Large intestine (tissue), 3 donors: ENCODE measurements at regions not wholly inside any gene's neighbourhood (a gene's known extent, or its start where the extent isn't known, plus 50 kb on each side); places are given as distances from the start of the nearest gene placed in this dataset.

ENCODE experiments used
- DNase-seq, 2 donors: peaks; one replicate each; pipeline versions ENCODE4 v3.0.0 to v3.0.0-alpha.2; 2013
- H3K27ac ChIP-seq: one replicate; pipeline ENCODE4 v1.5.1; 2013; ENCODE audit warnings: low read length
- H3K27me3 ChIP-seq: 2 replicates; pipeline ENCODE4 v1.6.1; 2013; ENCODE audit warnings: low read length; ENCODE audit not compliant: control insufficient read depth, insufficient read depth
- H3K36me3 ChIP-seq: 2 replicates; pipeline ENCODE4 v1.6.1; 2013; ENCODE audit warnings: low read length; ENCODE audit not compliant: control insufficient read depth, insufficient read depth
- H3K4me1 ChIP-seq: one replicate; pipeline ENCODE4 v1.6.1; 2013; ENCODE audit warnings: low read length; ENCODE audit not compliant: control insufficient read depth, insufficient read depth
- H3K4me3 ChIP-seq: one replicate; pipeline ENCODE4 v1.5.1; 2013; ENCODE audit warnings: low read length
- H3K9me3 ChIP-seq: one replicate; pipeline ENCODE4 v1.6.1; 2013; ENCODE audit warnings: mild to moderate bottlenecking, low read depth, low read length, moderate library complexity; ENCODE audit not compliant: control insufficient read depth
- WGBS: methylation state at CpG from one replicate; pipeline ENCODE4 v1.1.5; 2013; ENCODE audit warnings: low lambda C conversion rate; ENCODE audit not compliant: insufficient coverage; 5-methylcytosine and 5-hydroxymethylcytosine counted together

GRCh38 chr20:7722564-7722963, 217.7 kb downstream of the HAO1 start:
- H3K4me1 ChIP-seq: no peaks in the 10 kb centered on the region
- no peaks in the 10 kb centered on the region for H3K36me3 ChIP-seq
- 100% methylated on average over 1 of the region's 5 CpGs for WGBS
- no peak overlapping the region for H3K27ac ChIP-seq
- no peaks in the 10 kb centered on the region for H3K9me3 ChIP-seq
- H3K27me3 ChIP-seq: no peaks in the 10 kb centered on the region
- no peak for DNase-seq
- no peak overlapping the region for H3K4me3 ChIP-seq

DNA sequence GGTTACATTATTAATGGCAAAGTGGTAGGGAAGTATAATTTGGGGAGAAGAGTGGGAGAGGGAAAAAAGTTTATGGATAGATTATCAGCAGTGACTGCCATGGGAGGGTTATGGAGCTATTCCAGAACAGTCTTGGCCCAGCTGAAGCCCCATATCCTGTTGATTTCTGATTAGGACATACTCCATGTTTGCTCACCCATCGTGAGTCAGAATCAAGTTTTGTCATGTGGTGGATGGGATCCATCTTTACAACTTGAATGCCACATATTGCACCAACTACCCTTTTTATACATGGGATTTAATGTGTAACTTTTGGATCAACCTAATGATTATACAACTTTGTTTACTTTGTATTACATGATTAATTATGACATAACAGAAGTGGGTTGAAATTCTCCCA, 217.0 kb downstream of the HAO1 start:
- no peaks in the 10 kb centered on the region for H3K9me3 ChIP-seq
- no CpG with 5 or more reads among the region's 1 CpG for WGBS
- DNase-seq: no peak

GRCh38 chr20:7728338-7728737, 211.9 kb downstream of the HAO1 start:
- no peak overlapping the region for H3K27ac ChIP-seq
- no peak for DNase-seq
- H3K27me3 ChIP-seq: no peaks in the 10 kb centered on the region
- no peaks in the 10 kb centered on the region for H3K4me1 ChIP-seq
- no peaks in the 10 kb centered on the region for H3K9me3 ChIP-seq
- H3K36me3 ChIP-seq: no peaks in the 10 kb centered on the region
- H3K4me3 ChIP-seq: no peak overlapping the region

More for the DNA sequence above, 217.0 kb downstream of the HAO1 start:
- Histone ChIP-seq H3K36me3 (no peaks in the 10 kb centered on the region), H3K4me1 (no peaks in the 10 kb centered on the region), H3K27ac (no peak overlapping the region), H3K4me3 (no peak overlapping the region), H3K27me3 (no peaks in the 10 kb centered on the region)

- WGBS: 100% methylated on average over 1 of the region's 1 CpG
- Histone ChIP-seq H3K4me3 (no peak overlapping the region), H3K27ac (no peak overlapping the region), H3K4me1 (no peaks in the 10 kb centered on the region), H3K36me3 (no peaks in the 10 kb centered on the region), H3K27me3 (no peaks in the 10 kb centered on the region), H3K9me3 (no peaks in the 10 kb centered on the region)
- no peak for DNase-seq
Measured at GRCh38 chr20:7734216-7734615, 206.0 kb downstream of the HAO1 start.

- Histone ChIP-seq H3K4me1 (no peaks in the 10 kb centered on the region), H3K9me3 (no peaks in the 10 kb centered on the region), H3K27ac (no peak overlapping the region), H3K27me3 (no peaks in the 10 kb centered on the region), H3K36me3 (no peaks in the 10 kb centered on the region), H3K4me3 (no peak overlapping the region)
- DNase-seq: no peak
- 86% methylated on average over 1 of the region's 1 CpG for WGBS
Measured at GRCh38 chr20:7736336-7736735, 203.9 kb downstream of the HAO1 start.

DNA sequence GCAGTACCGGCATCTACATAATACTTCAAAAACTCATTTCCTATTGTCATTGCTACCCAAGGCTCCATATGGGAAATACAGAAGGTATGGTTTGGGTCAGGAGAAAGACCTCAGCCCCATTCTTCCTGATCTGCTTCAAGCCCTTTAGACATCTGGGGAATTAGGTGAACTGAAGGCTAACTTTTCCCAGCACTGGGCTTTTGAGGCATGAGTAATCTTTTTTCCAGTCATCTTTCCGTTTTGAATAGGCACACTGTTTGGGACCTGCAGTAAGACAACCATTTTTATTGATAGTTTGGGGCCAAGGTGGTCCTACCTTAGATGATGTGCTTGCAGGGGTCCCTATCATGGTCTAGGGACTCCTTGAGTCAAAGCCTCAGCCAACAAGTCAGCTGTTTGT, 198.4 kb downstream of the HAO1 start:
- Histone ChIP-seq H3K4me3 (no peak overlapping the region), H3K4me1 (no peaks in the 10 kb centered on the region), H3K27me3 (no peaks in the 10 kb centered on the region), H3K27ac (no peak overlapping the region), H3K9me3 (no peaks in the 10 kb centered on the region), H3K36me3 (no peaks in the 10 kb centered on the region)
- DNase-seq: no peak
- WGBS: no CpG with 5 or more reads among the region's 2 CpGs

DNA sequence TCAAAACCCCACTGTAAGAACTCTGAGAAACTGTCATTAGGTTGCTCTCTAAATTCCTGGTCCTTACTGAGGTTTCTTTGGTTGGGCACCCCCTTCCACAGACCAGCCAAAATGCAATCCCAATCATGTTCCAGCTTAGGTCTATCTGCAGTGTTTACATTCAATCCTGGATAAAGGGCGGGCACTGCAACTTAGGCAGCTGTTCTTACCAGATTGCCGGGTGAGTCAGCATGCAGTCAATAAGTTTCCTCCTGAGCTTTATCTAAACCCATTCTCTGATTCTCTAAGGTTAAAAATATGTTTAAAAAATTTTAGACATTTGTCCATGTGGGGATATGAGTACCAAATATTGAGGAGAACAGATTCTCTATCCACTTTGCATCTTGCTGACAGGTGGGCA, 197.8 kb downstream of the HAO1 start:
- no peak for DNase-seq
- no peaks in the 10 kb centered on the region for H3K27me3 ChIP-seq
- no peaks in the 10 kb centered on the region for H3K9me3 ChIP-seq
- no CpG with 5 or more reads among the region's 2 CpGs for WGBS
- H3K4me1 ChIP-seq: no peaks in the 10 kb centered on the region
- no peak overlapping the region for H3K27ac ChIP-seq
- no peaks in the 10 kb centered on the region for H3K36me3 ChIP-seq
- H3K4me3 ChIP-seq: no peak overlapping the region

- no peak for DNase-seq
- Histone ChIP-seq H3K4me1 (no peaks in the 10 kb centered on the region), H3K36me3 (no peaks in the 10 kb centered on the region), H3K9me3 (no peaks in the 10 kb centered on the region), H3K27me3 (no peaks in the 10 kb centered on the region), H3K4me3 (no peak overlapping the region), H3K27ac (no peak overlapping the region)
- no CpG with 5 or more reads among the region's 1 CpG for WGBS
Measured at GRCh38 chr20:7744411-7744810, 195.8 kb downstream of the HAO1 start.

- Histone ChIP-seq H3K4me1 (no peaks in the 10 kb centered on the region), H3K27ac (no peak overlapping the region), H3K36me3 (no peaks in the 10 kb centered on the region), H3K9me3 (no peaks in the 10 kb centered on the region), H3K27me3 (no peaks in the 10 kb centered on the region), H3K4me3 (no peak overlapping the region)
- no peak for DNase-seq
Measured at GRCh38 chr20:7748624-7749023, 191.6 kb downstream of the HAO1 start.

DNA sequence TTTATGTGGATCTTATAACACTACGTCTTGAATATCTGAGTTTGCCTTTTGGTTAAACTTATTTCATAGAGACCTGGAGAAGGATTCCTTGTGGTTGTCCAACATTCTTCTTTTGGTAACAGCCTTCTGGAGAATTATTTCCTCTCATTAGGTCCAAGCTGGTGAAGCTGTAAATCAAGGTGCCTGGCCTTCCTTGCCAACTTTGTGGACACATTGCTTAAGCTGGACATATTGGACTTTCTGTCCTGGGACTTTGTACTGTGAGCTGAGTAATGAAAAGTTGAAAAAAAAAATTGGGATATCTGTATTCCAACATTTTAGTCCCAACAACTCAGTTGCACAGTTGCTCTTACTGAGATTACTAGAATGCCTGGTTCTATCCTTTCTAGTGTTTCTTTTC, 186.2 kb downstream of the HAO1 start:
- H3K27me3 ChIP-seq: no peaks in the 10 kb centered on the region
- H3K36me3 ChIP-seq: no peaks in the 10 kb centered on the region
- WGBS: no CpG with 5 or more reads among the region's 1 CpG
- DNase-seq: no peak
- no peak overlapping the region for H3K27ac ChIP-seq
- no peaks in the 10 kb centered on the region for H3K4me1 ChIP-seq
- no peak overlapping the region for H3K4me3 ChIP-seq
- H3K9me3 ChIP-seq: no peaks in the 10 kb centered on the region

- H3K4me3 ChIP-seq: no peak overlapping the region
- no peaks in the 10 kb centered on the region for H3K9me3 ChIP-seq
- no peak for DNase-seq
- H3K4me1 ChIP-seq: no peaks in the 10 kb centered on the region
- H3K27me3 ChIP-seq: no peaks in the 10 kb centered on the region
- 100% methylated on average over 1 of the region's 3 CpGs for WGBS
- no peaks in the 10 kb centered on the region for H3K36me3 ChIP-seq
- no peak overlapping the region for H3K27ac ChIP-seq
Measured at GRCh38 chr20:7758406-7758805, 181.9 kb downstream of the HAO1 start.
